ENCODE measurements at regions not wholly inside any gene's neighbourhood (a gene's known extent, or its start where the extent isn't known, plus 50 kb on each side); places are given as distances from the start of the nearest gene placed in this dataset.

DNA sequence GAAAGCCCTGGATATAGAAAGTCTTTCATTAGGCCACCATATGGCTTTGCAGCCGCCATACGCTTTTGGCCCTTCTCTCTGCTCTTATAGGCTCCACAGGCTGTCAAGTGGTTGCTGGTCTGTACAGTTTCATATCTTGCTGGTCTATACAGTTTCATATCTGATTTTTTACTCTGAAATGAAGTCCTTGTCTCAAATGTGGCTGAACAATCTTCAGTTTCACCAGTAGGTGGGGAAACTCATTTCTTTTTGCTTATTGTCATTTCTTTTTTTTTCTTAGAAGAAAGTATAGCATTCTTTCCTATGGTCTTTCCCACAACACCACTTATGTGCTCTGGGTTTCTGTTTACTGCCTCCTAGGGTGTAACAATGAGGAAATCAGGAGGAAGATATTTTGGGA lies 771.4 kb upstream of the MMS22L start:
- TF ChIP-seq, protein P1, sequence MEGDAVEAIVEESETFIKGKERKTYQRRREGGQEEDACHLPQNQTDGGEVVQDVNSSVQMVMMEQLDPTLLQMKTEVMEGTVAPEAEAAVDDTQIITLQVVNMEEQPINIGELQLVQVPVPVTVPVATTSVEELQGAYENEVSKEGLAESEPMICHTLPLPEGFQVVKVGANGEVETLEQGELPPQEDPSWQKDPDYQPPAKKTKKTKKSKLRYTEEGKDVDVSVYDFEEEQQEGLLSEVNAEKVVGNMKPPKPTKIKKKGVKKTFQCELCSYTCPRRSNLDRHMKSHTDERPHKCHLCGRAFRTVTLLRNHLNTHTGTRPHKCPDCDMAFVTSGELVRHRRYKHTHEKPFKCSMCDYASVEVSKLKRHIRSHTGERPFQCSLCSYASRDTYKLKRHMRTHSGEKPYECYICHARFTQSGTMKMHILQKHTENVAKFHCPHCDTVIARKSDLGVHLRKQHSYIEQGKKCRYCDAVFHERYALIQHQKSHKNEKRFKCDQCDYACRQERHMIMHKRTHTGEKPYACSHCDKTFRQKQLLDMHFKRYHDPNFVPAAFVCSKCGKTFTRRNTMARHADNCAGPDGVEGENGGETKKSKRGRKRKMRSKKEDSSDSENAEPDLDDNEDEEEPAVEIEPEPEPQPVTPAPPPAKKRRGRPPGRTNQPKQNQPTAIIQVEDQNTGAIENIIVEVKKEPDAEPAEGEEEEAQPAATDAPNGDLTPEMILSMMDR (IDR thresholded peaks at IDR 0.05), result no peak
- TF ChIP-seq POLR2A (IDR thresholded peaks at IDR 0.05), result no peak

Data from testis (tissue), 2 donors.